Neural cell (in vitro differentiated cells): ENCODE measurements at regions not wholly inside any gene's neighbourhood (a gene's known extent, or its start where the extent isn't known, plus 50 kb on each side); places are given as distances from the start of the nearest gene placed in this dataset.
"Not testable (repeated sequence)": the region's sequence is repeated elsewhere in the genome, so short reads cannot be mapped to it uniquely, and the experiment has no call there.

Experiments used
- CTCF ChIP-seq: fragments of 450-650 bp; IDR thresholded peaks from 2 replicates; pipeline ENCODE4 v1.5.1; 2014; ENCODE audit warnings: antibody characterized with exemption, mild to moderate bottlenecking, moderate library complexity; ENCODE audit not compliant: poor library complexity, severe bottlenecking
- EP300 ChIP-seq: fragments of 450-650 bp; conservative IDR thresholded peaks from 2 replicates; pipeline ENCODE4 v1.6.1; 2014; ENCODE audit warnings: antibody characterized with exemption, mild to moderate bottlenecking, moderate library complexity; ENCODE audit not compliant: poor library complexity, severe bottlenecking
- EZH2 ChIP-seq: fragments of 200-600, 300-800 bp; shearing (Covaris generic), sonication (generic); IDR thresholded peaks from 2 replicates; pipeline ENCODE4 v1.6.1; 2014; ENCODE audit warnings: antibody characterized with exemption, low read length, borderline replicate concordance, mild to moderate bottlenecking; ENCODE audit not compliant: insufficient read depth, poor library complexity, severe bottlenecking
- MXI1 ChIP-seq: fragments of 450-650 bp; conservative IDR thresholded peaks from 2 replicates; pipeline ENCODE4 v1.6.1; 2014; ENCODE audit warnings: antibody characterized with exemption, mild to moderate bottlenecking; ENCODE audit not compliant: poor library complexity, severe bottlenecking
- RAD21 ChIP-seq: fragments of 450-650 bp; conservative IDR thresholded peaks from 2 replicates; pipeline ENCODE4 v1.6.1; 2014; ENCODE audit warnings: antibody characterized with exemption, mild to moderate bottlenecking, moderate library complexity

- not testable (repeated sequence) for TF ChIP-seq CTCF, EZH2, MXI1, RAD21, EP300
These were observed 193.8 kb downstream of the MN1 start for GRCh38 chr22:27607750-27608149.
